Left lung (tissue), 4 donors: ENCODE measurements at regions not wholly inside any gene's neighbourhood (a gene's known extent, or its start where the extent isn't known, plus 50 kb on each side); places are given as distances from the start of the nearest gene placed in this dataset.

Source experiments
- ATAC-seq: fragments of 200-7000 bp; cut with Tn5 transposase; one replicate; pipeline ENCODE4 v1.9.1; 2020; ENCODE audit warnings: moderate library complexity
- DNase-seq, 4 donors: peaks; one replicate each; pipeline ENCODE4 v3.0.0-alpha.2; 2013 to 2020
- H3K27ac ChIP-seq, 2 donors: fragments of 200-600 bp; sonication (generic) in 1 of 2; one replicate each; pipeline versions ENCODE4 v1.5.0 to v1.8.0; 2020 to 2021
- H3K27me3 ChIP-seq, 2 donors: fragments of 200-600 bp; sonication (generic) in 1 of 2; one replicate each; pipeline versions ENCODE4 v1.5.0 to v1.8.0; 2020 to 2021
- H3K36me3 ChIP-seq, 2 donors: fragments of 200-600 bp; sonication (generic) in 1 of 2; one replicate each; pipeline versions ENCODE4 v1.5.0 to v1.8.0; 2020 to 2021
- H3K4me1 ChIP-seq, 2 donors: fragments of 200-600 bp; one replicate each; pipeline ENCODE4 v1.8.0; 2021
- H3K4me3 ChIP-seq, 2 donors: fragments of 200-600 bp; sonication (generic) in 1 of 2; one replicate each; pipeline versions ENCODE4 v1.5.0 to v1.8.0; 2020 to 2021; ENCODE audit warnings: mild to moderate bottlenecking in 1 of 2
- H3K9me3 ChIP-seq, 2 donors: fragments of 200-600 bp; sonication (generic) in 1 of 2; one replicate each; pipeline versions ENCODE4 v1.5.0 to v1.8.0; 2020 to 2021
- intact Hi-C, 2 donors: fragments of 100-400 bp; cut with DNase I; formaldehyde crosslinking; loops; one replicate each; pipeline versions ENCODE4 v1.11.2 to v1.14.2; 2022
- TF ChIP-seq, protein P1 (sequence below), 2 donors: fragments of 200-600 bp; sonication (generic) in 1 of 2; IDR thresholded peaks; one replicate each; pipeline versions ENCODE4 v1.5.0 to v1.8.0; 2021; ENCODE audit warnings: antibody characterized with exemption in 2 of 2
- donor health status: DM: no; HTN: yes; CAD: no.
- donor health status: DM: no; HTN: no; CAD: no.

DNA sequence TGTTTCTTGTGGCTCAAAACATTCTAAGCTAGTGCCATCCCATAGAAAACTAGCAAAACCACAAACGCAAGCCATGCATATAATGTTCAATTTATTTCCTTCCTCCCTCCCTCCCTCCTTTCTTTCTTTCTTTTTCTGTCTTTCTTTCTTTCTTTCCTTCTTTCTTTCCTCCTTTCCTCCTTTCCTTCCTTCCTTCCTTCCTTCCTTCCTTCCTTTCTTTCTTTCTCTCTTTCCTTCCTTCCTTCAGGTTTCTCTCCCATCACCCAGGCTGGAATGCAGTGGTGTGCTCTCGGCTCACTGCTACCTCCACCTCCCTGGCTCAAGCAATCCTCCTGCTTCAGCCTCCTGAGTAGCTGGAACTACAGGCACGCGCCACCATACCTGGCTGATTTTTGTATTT, 492.8 kb upstream of the PROK2 start:
- Histone ChIP-seq H3K4me3 (no peak overlapping the region), H3K36me3 (no peaks in the 10 kb centered on the region), H3K9me3 (peaks cover 0 to 3% of the 10 kb centered on the region in 2 donors), H3K27me3 (no peaks in the 10 kb centered on the region), H3K27ac (no peak overlapping the region), H3K4me1 (peaks cover 18 to 25% of the 10 kb centered on the region in 2 donors)
- ATAC-seq = no peak
- TF ChIP-seq, protein P1, sequence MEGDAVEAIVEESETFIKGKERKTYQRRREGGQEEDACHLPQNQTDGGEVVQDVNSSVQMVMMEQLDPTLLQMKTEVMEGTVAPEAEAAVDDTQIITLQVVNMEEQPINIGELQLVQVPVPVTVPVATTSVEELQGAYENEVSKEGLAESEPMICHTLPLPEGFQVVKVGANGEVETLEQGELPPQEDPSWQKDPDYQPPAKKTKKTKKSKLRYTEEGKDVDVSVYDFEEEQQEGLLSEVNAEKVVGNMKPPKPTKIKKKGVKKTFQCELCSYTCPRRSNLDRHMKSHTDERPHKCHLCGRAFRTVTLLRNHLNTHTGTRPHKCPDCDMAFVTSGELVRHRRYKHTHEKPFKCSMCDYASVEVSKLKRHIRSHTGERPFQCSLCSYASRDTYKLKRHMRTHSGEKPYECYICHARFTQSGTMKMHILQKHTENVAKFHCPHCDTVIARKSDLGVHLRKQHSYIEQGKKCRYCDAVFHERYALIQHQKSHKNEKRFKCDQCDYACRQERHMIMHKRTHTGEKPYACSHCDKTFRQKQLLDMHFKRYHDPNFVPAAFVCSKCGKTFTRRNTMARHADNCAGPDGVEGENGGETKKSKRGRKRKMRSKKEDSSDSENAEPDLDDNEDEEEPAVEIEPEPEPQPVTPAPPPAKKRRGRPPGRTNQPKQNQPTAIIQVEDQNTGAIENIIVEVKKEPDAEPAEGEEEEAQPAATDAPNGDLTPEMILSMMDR (IDR thresholded peaks at IDR 0.05) = no peak
- DNase-seq = no peak
- intact Hi-C loops = no loop called here

DNA sequence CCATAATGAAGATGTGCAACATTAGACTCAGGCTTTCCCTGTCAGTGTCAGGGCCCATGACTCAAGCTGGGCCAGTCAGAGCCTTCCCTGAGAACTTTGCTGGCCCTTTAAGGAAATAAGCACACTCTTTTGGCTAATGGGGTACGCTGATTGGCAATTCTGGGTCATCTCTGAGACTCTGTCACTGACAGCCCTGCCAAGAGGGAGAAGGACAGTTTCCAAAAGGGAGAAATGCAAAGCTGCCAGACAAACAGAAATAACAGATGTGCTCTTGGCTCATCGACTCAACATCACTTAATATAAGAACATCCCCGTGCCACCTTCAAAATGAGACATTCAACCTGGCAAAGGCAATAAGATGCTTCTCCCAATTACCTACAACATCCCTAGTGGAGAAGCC, 491.9 kb upstream of the PROK2 start:
- intact Hi-C loops = no loop called here
- H3K36me3 ChIP-seq = no peaks in the 10 kb centered on the region
- no peaks in the 10 kb centered on the region for H3K27me3 ChIP-seq
- ATAC-seq = no peak
- DNase-seq = no peak
- TF ChIP-seq, protein P1 (IDR thresholded peaks at IDR 0.05) = no peak
- H3K4me3 ChIP-seq = no peak overlapping the region
- H3K27ac ChIP-seq = no peak overlapping the region
- peaks cover 18 to 33% of the 10 kb centered on the region in 2 donors for H3K4me1 ChIP-seq
- H3K9me3 ChIP-seq = no peaks in the 10 kb centered on the region

DNA sequence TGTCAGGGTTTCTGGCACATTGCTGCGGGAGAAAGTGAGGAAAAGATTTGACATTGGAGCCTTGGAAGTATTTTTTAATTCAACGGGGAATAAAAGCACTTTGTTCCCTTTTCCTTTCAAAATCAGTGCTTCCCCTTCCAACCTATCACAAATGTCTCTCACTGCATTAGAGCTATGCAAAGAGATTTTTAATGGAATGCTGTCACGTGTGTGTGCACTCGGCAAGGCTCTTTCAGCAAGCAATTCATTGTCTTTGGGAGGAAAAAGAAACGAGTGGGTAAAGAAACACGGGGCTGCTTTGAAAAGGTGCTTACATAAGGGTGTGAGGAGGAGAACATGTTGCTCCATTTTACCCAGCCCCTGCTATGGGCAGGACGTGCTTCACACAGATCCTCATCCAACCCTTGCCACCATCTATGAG, 490.4 kb upstream of the PROK2 start:
- intact Hi-C loops = no loop called here
- Histone ChIP-seq H3K9me3 (no peaks in the 10 kb centered on the region), H3K27me3 (no peaks in the 10 kb centered on the region), H3K27ac (peak overlapping the region; percentile 33 to 71), H3K4me1 (peaks cover 23 to 48% of the 10 kb centered on the region in 2 donors), H3K4me3 (no peak overlapping the region), H3K36me3 (no peaks in the 10 kb centered on the region)
- TF ChIP-seq, protein P1 (IDR thresholded peaks at IDR 0.05) = no peak
- DNase-seq (no peak), ATAC-seq (peak; percentile 5)

DNA sequence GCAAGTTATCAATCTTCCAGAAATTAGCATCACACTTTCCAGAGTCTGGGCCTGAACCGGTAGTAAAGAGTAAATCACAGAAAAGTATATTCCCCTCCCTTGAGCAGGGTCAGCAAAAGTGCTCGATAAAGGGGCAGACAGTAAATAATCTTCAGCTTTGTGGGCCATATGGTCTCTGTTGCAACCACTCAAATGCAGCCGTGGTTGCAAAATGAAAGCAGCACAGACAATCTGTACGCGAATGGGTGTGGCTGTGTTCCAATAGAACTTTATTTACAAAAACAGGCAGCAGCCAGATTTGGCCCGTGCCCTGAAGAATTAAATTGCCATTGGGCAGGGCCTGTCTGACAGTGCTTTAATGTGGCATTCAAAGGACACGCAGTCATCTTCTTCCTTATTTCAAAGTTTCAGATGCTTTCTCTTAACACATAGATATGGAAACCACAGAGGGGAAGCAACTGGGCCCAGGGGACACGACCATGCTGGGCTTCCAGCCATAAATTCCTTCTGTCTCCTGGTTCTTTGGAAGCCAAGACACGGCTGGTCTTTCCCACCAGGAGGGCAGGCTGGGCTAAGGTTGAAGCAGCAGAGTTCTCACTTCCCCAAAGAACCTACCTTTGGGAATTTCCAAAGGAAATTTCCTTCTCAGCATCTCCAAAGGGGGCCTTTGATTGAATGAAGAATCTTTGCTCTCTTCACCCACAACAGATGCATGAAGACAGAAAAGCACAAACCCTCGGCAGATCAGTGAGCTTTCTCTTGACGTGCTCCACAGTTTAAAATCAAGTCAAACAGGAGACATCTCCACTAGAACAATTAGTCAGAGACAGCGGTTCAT, 489.8 kb upstream of the PROK2 start:
- peak; percentile 50 for ATAC-seq
- TF ChIP-seq, protein P1 (IDR thresholded peaks at IDR 0.05) = no peak
- peak in 3 of 4 donors; percentile 65 to 92 (median 81) for DNase-seq
- H3K27ac ChIP-seq = peak overlapping the region; percentile 33 to 71
- no peak overlapping the region for H3K4me3 ChIP-seq
- H3K9me3 ChIP-seq = no peaks in the 10 kb centered on the region
- H3K4me1 ChIP-seq = peaks cover 26 to 54% of the 10 kb centered on the region in 2 donors
- intact Hi-C loops = no loop called here
- no peaks in the 10 kb centered on the region for H3K27me3 ChIP-seq
- H3K36me3 ChIP-seq = no peaks in the 10 kb centered on the region

DNA sequence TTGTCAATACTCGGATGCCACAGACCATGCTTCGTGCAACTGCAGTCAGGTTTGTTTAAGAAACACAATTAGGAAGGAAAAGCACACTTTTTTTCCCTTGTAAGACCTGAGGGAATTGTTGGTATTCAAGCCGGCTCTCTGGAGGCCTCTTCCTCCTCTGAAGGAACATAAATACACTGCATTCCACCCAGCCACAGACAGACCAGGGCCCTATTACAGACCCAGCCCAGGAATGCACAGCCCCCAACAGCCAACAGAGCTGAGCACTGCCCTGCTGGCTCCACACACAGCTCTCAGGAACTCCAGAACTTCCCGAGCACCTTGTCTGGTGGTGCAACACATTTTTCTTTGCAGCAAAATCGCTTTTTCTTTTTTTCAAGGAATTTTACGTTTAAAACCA, 488.7 kb upstream of the PROK2 start:
- H3K27me3 ChIP-seq = no peaks in the 10 kb centered on the region
- intact Hi-C loops = no loop called here
- no peak for DNase-seq
- ATAC-seq = peak; percentile 31
- H3K9me3 ChIP-seq = no peaks in the 10 kb centered on the region
- TF ChIP-seq, protein P1 (IDR thresholded peaks at IDR 0.05) = no peak
- no peaks in the 10 kb centered on the region for H3K36me3 ChIP-seq
- peaks cover 26 to 60% of the 10 kb centered on the region in 2 donors for H3K4me1 ChIP-seq
- H3K4me3 ChIP-seq = no peak overlapping the region
- H3K27ac ChIP-seq = peak overlapping the region; percentile 33 to 71
